MM.1S (cell line): ENCODE measurements at regions not wholly inside any gene's neighbourhood (a gene's known extent, or its start where the extent isn't known, plus 50 kb on each side); places are given as distances from the start of the nearest gene placed in this dataset.

Source experiments
- DNase-seq: peaks from one replicate; pipeline ENCODE4 v3.0.0-alpha.2; 2015
- H2AFZ ChIP-seq: fragments of 300-600 bp; sonication (generic); 2 replicates; pipeline ENCODE4 v1.6.0; 2016; ENCODE audit warnings: antibody characterized with exemption, low read length
- H3F3A ChIP-seq: fragments of 300-600 bp; sonication (generic); 2 replicates; pipeline ENCODE4 v1.6.1; 2016; ENCODE audit warnings: mild to moderate bottlenecking, antibody characterized with exemption, low read length, moderate library complexity, mixed read lengths; ENCODE audit not compliant: insufficient read depth
- H3K27ac ChIP-seq: fragments of 300-600 bp; sonication (generic); 2 replicates; pipeline ENCODE4 v1.5.1; 2016; ENCODE audit warnings: mild to moderate bottlenecking, low read length
- H3K27me3 ChIP-seq: fragments of 300-600 bp; sonication (generic); replicated peaks from 2 replicates; pipeline ENCODE4 v1.6.0; 2016; ENCODE audit warnings: low read length; ENCODE audit not compliant: insufficient read depth
- H3K36me3 ChIP-seq: fragments of 300-600 bp; sonication (generic); replicated peaks from 2 replicates; pipeline ENCODE4 v1.6.1; 2016; ENCODE audit warnings: mild to moderate bottlenecking, low read length, mixed read lengths; ENCODE audit not compliant: insufficient read depth
- H3K4me1 ChIP-seq: fragments of 300-600 bp; sonication (generic); 2 replicates; pipeline ENCODE4 v1.6.1; 2016; ENCODE audit warnings: low read length, mixed read lengths
- H3K4me2 ChIP-seq: fragments of 300-600 bp; sonication (generic); 2 replicates; pipeline ENCODE4 v1.6.0; 2016; ENCODE audit warnings: low read depth, low read length
- H3K4me3 ChIP-seq: fragments of 300-600 bp; sonication (generic); 2 replicates; pipeline ENCODE4 v1.5.1; 2016; ENCODE audit warnings: low read length, mixed read lengths
- H3K79me2 ChIP-seq: fragments of 300-600 bp; sonication (generic); 2 replicates; pipeline ENCODE4 v1.6.1; 2016; ENCODE audit warnings: mixed run types, low read length, mixed read lengths
- H3K9ac ChIP-seq: fragments of 300-600 bp; sonication (generic); 2 replicates; pipeline ENCODE4 v1.6.1; 2016; ENCODE audit warnings: low read length, mixed read lengths
- H3K9me2 ChIP-seq: fragments of 300-600 bp; sonication (generic); replicated peaks from 2 replicates; pipeline ENCODE4 v1.6.1; 2016; ENCODE audit warnings: mild to moderate bottlenecking, low read length, mixed read lengths; ENCODE audit not compliant: insufficient read depth
- H3K9me3 ChIP-seq: fragments of 300-600 bp; sonication (generic); replicated peaks from 2 replicates; pipeline ENCODE4 v1.6.1; 2016; ENCODE audit warnings: mild to moderate bottlenecking, low read length, mixed read lengths; ENCODE audit not compliant: insufficient read depth
- H4K20me1 ChIP-seq: fragments of 300-600 bp; sonication (generic); 2 replicates; pipeline ENCODE4 v1.6.1; 2016; ENCODE audit warnings: mild to moderate bottlenecking, low read length, moderate library complexity, mixed read lengths; ENCODE audit not compliant: insufficient read depth
- EZH2 ChIP-seq: fragments of 300-600 bp; sonication (generic); optimal IDR thresholded peaks from 2 replicates; pipeline ENCODE3; 2017; ENCODE audit warnings: low read depth, mild to moderate bottlenecking, antibody characterized with exemption, low read length, mixed read lengths
- EZH2phosphoT487 ChIP-seq: fragments of 300-600 bp; sonication (generic); IDR thresholded peaks from 2 replicates; pipeline ENCODE4 v1.6.1; 2018; ENCODE audit warnings: antibody characterized with exemption, low read length
- TF ChIP-seq, protein P1 (sequence below): fragments of 300-600 bp; sonication (generic); IDR thresholded peaks from 2 replicates; pipeline ENCODE4 v1.5.1; 2016; ENCODE audit warnings: antibody characterized with exemption, low read length, mixed read lengths

DNA sequence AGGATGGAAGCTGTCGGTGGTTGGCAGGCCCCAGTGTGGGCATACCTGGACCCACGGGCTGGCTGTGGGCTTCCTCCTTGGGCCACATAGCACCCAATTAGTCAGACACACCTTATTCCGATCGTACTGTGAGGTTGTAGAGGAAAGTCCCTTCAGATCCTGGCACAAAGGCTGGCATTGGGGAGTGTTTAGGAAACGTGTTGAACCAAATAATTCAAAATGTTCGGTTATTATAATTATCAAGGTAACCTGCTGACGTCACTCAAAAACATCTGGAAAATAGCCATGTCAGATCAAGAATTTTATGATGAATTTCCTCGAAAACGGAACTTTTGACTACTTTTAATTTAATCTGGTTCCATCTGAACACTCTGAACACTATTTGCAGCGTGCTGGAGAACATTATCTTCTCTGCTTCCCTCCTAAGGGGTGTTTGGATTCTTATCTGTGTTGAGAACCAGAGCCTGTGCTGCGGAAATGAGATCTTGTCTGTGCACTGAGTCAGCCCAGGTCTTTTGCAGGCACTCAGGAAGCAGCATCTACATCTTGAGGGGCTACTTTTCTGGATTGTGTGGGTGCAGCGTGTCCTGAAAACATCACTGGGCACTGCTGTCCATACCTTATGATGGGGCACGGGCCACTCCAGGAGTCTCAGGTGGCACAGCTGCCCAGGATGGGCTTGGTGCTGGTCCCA lies 100.3 kb downstream of the SLC25A47 start:
- DNase-seq = no peak
- Histone ChIP-seq H3K9ac (no peak overlapping the region), H3K27ac (no peak overlapping the region), H2AFZ (no peak overlapping the region), H3K4me2 (no peak overlapping the region), H3K9me3 (no peaks in the 10 kb centered on the region), H4K20me1 (no peaks in the 10 kb centered on the region), H3K4me1 (no peaks in the 10 kb centered on the region), H3K9me2 (no peaks in the 10 kb centered on the region), H3K36me3 (no peaks in the 10 kb centered on the region), H3F3A (no peaks in the 10 kb centered on the region), H3K27me3 (no peaks in the 10 kb centered on the region), H3K4me3 (no peak overlapping the region), H3K79me2 (no peaks in the 10 kb centered on the region)
- TF ChIP-seq EZH2phosphoT487 (no peak), EZH2 (no peak)
- TF ChIP-seq, protein P1, sequence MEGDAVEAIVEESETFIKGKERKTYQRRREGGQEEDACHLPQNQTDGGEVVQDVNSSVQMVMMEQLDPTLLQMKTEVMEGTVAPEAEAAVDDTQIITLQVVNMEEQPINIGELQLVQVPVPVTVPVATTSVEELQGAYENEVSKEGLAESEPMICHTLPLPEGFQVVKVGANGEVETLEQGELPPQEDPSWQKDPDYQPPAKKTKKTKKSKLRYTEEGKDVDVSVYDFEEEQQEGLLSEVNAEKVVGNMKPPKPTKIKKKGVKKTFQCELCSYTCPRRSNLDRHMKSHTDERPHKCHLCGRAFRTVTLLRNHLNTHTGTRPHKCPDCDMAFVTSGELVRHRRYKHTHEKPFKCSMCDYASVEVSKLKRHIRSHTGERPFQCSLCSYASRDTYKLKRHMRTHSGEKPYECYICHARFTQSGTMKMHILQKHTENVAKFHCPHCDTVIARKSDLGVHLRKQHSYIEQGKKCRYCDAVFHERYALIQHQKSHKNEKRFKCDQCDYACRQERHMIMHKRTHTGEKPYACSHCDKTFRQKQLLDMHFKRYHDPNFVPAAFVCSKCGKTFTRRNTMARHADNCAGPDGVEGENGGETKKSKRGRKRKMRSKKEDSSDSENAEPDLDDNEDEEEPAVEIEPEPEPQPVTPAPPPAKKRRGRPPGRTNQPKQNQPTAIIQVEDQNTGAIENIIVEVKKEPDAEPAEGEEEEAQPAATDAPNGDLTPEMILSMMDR = no peak

DNA sequence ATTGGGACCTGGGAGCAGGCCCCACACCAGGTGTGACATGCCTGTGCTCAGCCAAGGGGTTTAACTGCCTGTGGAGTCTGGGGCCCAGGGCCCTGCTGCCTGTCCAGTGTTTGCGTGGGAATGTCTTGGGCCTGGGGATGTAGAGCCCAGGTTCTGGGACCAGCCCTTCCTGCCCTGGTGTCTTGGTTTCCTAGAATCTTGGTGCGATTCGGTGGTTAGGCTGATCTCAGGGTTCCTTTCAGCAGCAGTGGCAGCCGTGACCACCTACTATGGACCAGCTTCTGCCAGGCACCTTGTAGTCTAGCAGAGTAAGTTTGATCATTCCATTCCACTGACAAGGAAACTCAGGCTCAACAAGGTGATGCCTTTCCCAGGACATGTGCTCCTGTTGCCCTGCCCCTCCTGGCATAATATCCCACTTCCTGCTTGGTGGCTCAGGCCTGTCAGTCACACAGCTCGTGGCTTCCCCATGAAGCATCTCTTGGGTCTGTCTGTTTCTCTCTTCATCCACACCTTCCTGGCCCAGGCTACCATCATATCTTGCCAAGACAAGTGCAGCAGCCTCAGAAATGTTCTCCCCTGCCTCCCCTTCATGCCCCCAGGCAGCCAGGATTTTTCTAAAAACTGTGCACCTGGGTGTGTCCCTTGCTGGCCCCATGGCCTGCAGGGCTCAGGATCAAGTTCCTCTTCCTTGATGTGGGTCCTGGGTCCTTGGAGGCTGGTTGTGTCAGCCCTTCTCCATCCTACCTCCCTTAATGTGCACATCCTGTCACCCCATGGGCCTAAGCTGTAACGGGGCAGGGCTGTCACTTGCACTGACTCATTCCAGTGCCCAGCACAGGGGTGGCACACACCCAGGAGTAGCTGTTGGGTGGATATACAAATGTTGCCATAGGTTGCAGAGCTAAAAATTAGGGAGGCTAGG lies 101.6 kb downstream of the SLC25A47 start:
- Histone ChIP-seq H3K4me2 (no peak overlapping the region), H3K27me3 (no peaks in the 10 kb centered on the region), H3K4me1 (no peaks in the 10 kb centered on the region), H3K36me3 (no peaks in the 10 kb centered on the region), H3K9ac (no peak overlapping the region), H3K79me2 (no peaks in the 10 kb centered on the region), H3K4me3 (no peak overlapping the region), H3K9me3 (no peaks in the 10 kb centered on the region), H4K20me1 (no peaks in the 10 kb centered on the region), H2AFZ (no peak overlapping the region), H3K9me2 (no peaks in the 10 kb centered on the region), H3F3A (no peaks in the 10 kb centered on the region), H3K27ac (no peak overlapping the region)
- DNase-seq = no peak
- TF ChIP-seq, protein P1 = no peak
- no peak for TF ChIP-seq EZH2phosphoT487
- TF ChIP-seq EZH2 = no peak

- Histone ChIP-seq H3K79me2 (no peaks in the 10 kb centered on the region), H3K27me3 (no peaks in the 10 kb centered on the region), H3K27ac (no peak overlapping the region), H3K9ac (no peak overlapping the region), H3K9me2 (no peaks in the 10 kb centered on the region), H3K9me3 (no peaks in the 10 kb centered on the region), H3K4me2 (no peak overlapping the region), H3K4me1 (no peaks in the 10 kb centered on the region), H3K36me3 (no peaks in the 10 kb centered on the region), H3F3A (no peaks in the 10 kb centered on the region), H4K20me1 (no peaks in the 10 kb centered on the region), H3K4me3 (no peak overlapping the region), H2AFZ (no peak overlapping the region)
- TF ChIP-seq EZH2 = no peak
- TF ChIP-seq, protein P1 = no peak
- TF ChIP-seq EZH2phosphoT487 = no peak
- no peak for DNase-seq
These were observed 102.3 kb downstream of the SLC25A47 start for GRCh38 chr14:100425429-100425827.
